H1 (cell line): ENCODE measurements at regions not wholly inside any gene's neighbourhood (a gene's known extent, or its start where the extent isn't known, plus 50 kb on each side); places are given as distances from the start of the nearest gene placed in this dataset.
"Not testable (repeated sequence)": the region's sequence is repeated elsewhere in the genome, so short reads cannot be mapped to it uniquely, and the experiment has no call there.

Experiments
- CTCF ChIP-seq, 3 experiments: IDR thresholded peaks; 1 replicate in 2 of 3; 2 replicates in 1 of 3; pipeline versions ENCODE4 v1.5.1 to v1.6.1; 2011; ENCODE audit warnings: low read length in 3 of 3, mild to moderate bottlenecking in 3 of 3, inconsistent platforms in 2 of 3, low read depth in 1 of 3, moderate library complexity in 1 of 3; ENCODE audit not compliant: insufficient read depth in 1 of 3; ENCODE audit errors: control extremely low read depth in 1 of 3
- EZH2 ChIP-seq: fragments of 200-600 bp; sonication (generic); IDR thresholded peaks from 2 replicates; pipeline ENCODE4 v1.7.1; 2012; ENCODE audit warnings: low read depth, mild to moderate bottlenecking, moderate library complexity, low read length, inconsistent platforms; ENCODE audit not compliant: severe bottlenecking
- NRF1 ChIP-seq: IDR thresholded peaks from 2 replicates; pipeline ENCODE4 v1.6.1; 2011; ENCODE audit warnings: mild to moderate bottlenecking, low read depth, low read length, improper control_type of control experiment
- POLR2A ChIP-seq, 2 experiments: IDR thresholded peaks; 1 replicate in 1 of 2; 2 replicates in 1 of 2; pipeline ENCODE4 v1.6.1; 2011; ENCODE audit warnings: low read depth in 2 of 2, low read length in 2 of 2, mild to moderate bottlenecking in 2 of 2; ENCODE audit errors: control extremely low read depth in 1 of 2
- TEAD4 ChIP-seq: IDR thresholded peaks from 2 replicates; pipeline ENCODE4 v1.6.1; 2012; ENCODE audit warnings: low read depth, low read length, inconsistent platforms, mixed read lengths

GRCh38 chr15:69774258-69774657 lies 321.6 kb downstream of the RPLP1 start:
- not testable (repeated sequence) for TF ChIP-seq CTCF (IDR thresholded peaks at IDR 0.05; ENCODE audit: control extremely low read depth in 1 of 3, insufficient read depth in 1 of 3, low read depth in 1 of 3, low read length in 3 of 3); NRF1; EZH2; TEAD4; POLR2A (IDR thresholded peaks at IDR 0.05; ENCODE audit: control extremely low read depth in 1 of 2, low read depth in 2 of 2, low read length in 2 of 2)
